ENCODE measurements at regions not wholly inside any gene's neighbourhood (a gene's known extent, or its start where the extent isn't known, plus 50 kb on each side); places are given as distances from the start of the nearest gene placed in this dataset.

DNA sequence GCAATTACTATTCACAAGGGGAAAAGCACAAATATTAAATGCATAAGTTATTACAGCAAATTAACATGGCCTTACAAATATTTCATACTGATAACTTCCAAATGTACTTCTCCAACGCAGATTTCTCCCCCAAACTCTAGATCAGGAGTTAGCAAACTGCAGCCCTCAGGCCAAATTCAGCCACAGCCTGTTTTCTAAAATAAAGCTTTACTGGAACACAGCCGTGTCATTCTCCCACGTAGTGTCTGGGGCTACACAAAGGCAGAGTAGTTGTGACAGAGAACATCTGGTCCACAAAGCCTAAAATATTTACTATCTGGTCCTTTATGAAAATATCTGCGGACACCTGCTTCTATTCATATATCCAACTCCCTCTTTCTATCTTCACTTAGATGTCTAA is 151.8 kb upstream of the AHR start:
- TF ChIP-seq, protein P1, sequence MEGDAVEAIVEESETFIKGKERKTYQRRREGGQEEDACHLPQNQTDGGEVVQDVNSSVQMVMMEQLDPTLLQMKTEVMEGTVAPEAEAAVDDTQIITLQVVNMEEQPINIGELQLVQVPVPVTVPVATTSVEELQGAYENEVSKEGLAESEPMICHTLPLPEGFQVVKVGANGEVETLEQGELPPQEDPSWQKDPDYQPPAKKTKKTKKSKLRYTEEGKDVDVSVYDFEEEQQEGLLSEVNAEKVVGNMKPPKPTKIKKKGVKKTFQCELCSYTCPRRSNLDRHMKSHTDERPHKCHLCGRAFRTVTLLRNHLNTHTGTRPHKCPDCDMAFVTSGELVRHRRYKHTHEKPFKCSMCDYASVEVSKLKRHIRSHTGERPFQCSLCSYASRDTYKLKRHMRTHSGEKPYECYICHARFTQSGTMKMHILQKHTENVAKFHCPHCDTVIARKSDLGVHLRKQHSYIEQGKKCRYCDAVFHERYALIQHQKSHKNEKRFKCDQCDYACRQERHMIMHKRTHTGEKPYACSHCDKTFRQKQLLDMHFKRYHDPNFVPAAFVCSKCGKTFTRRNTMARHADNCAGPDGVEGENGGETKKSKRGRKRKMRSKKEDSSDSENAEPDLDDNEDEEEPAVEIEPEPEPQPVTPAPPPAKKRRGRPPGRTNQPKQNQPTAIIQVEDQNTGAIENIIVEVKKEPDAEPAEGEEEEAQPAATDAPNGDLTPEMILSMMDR (IDR thresholded peaks at IDR 0.05) = no peak
- no peak for TF ChIP-seq POLR2A (IDR thresholded peaks at IDR 0.05)
